A673 (cell line): ENCODE measurements at regions not wholly inside any gene's neighbourhood (a gene's known extent, or its start where the extent isn't known, plus 50 kb on each side); places are given as distances from the start of the nearest gene placed in this dataset.

ENCODE experiments used
- BruUV-seq: library from RNA; stranded (reverse); fragments of 400-500 nt; replicated peaks from 2 replicates; lab custom pipeline; 2021; lab: Mats Ljungman, UMichigan
- CTCF ChIA-PET: fragments of 300-600 bp; sonication (Branson Sonifier 250); formaldehyde crosslinking; loops from one replicate; lab custom pipeline; 2022; ENCODE audit warnings: antibody characterized with exemption; lab: Charles Lee
- POLR2A ChIA-PET: fragments of 300-600 bp; sonication (Branson Sonifier 250); formaldehyde crosslinking; loops from one replicate; lab custom pipeline; 2022; ENCODE audit warnings: antibody characterized with exemption; ENCODE audit not compliant: low non-redundant PET; lab: Charles Lee
- DNase-seq: peaks from one replicate; pipeline ENCODE4 v3.0.0-alpha.2; 2015; ENCODE audit warnings: low spot score
- H3K27ac ChIP-seq: fragments of 200-600 bp; sonication (generic); 2 replicates; pipeline ENCODE4 v1.5.1; 2016; ENCODE audit warnings: mixed run types, low read depth, mild to moderate bottlenecking, mixed read lengths, antibody characterized with exemption, low read length; ENCODE audit not compliant: poor library complexity, severe bottlenecking
- H3K27me3 ChIP-seq: fragments of 200-600 bp; sonication (generic); replicated peaks from 2 replicates; pipeline ENCODE4 v1.6.1; 2017; ENCODE audit warnings: mixed run types, low read depth, mild to moderate bottlenecking, mixed read lengths, antibody characterized with exemption, low read length; ENCODE audit not compliant: insufficient read depth, poor library complexity
- H3K36me3 ChIP-seq: fragments of 200-600 bp; sonication (generic); 2 replicates; pipeline ENCODE4 v1.6.1; 2016; ENCODE audit warnings: mixed run types, mild to moderate bottlenecking, mixed read lengths, antibody characterized with exemption, low read length; ENCODE audit not compliant: insufficient read depth, poor library complexity, severe bottlenecking
- H3K4me1 ChIP-seq: fragments of 200-600 bp; sonication (generic); 2 replicates; pipeline ENCODE4 v1.6.1; 2017; ENCODE audit warnings: mixed run types, mild to moderate bottlenecking, mixed read lengths, antibody characterized with exemption, low read length; ENCODE audit not compliant: insufficient read depth, poor library complexity, severe bottlenecking
- H3K4me3 ChIP-seq: fragments of 200-600 bp; sonication (generic); 2 replicates; pipeline ENCODE4 v1.5.1; 2016; ENCODE audit warnings: low read depth, mixed run types, mild to moderate bottlenecking, mixed read lengths, low read length; ENCODE audit not compliant: poor library complexity, severe bottlenecking
- H3K9me3 ChIP-seq: fragments of 200-600 bp; sonication (generic); 2 replicates; pipeline ENCODE4 v1.6.1; 2016; ENCODE audit warnings: mixed run types, low read depth, mild to moderate bottlenecking, mixed read lengths, antibody characterized with exemption, low read length; ENCODE audit not compliant: poor library complexity, severe bottlenecking
- EZH2 ChIP-seq: fragments of 200-600 bp; sonication (generic); IDR thresholded peaks from 2 replicates; pipeline ENCODE4 v1.6.1; 2017; ENCODE audit warnings: borderline replicate concordance, low read depth, mild to moderate bottlenecking, mixed read lengths, antibody characterized with exemption, low read length; ENCODE audit not compliant: poor library complexity, severe bottlenecking
- intact Hi-C: fragments of 100-400 bp; cut with micrococcal nuclease; formaldehyde crosslinking; loops from one replicate; pipeline ENCODE4 v1.10.0; 2022; ENCODE audit not compliant: unreplicated experiment
- TF ChIP-seq, protein P1 (sequence below): fragments of 300-800, 200-600 bp; sonication (generic); conservative IDR thresholded peaks from 2 replicates; pipeline ENCODE4 v1.5.1; 2017; ENCODE audit warnings: low read depth, mild to moderate bottlenecking, antibody characterized with exemption, low read length, moderate library complexity, mixed read lengths

DNA sequence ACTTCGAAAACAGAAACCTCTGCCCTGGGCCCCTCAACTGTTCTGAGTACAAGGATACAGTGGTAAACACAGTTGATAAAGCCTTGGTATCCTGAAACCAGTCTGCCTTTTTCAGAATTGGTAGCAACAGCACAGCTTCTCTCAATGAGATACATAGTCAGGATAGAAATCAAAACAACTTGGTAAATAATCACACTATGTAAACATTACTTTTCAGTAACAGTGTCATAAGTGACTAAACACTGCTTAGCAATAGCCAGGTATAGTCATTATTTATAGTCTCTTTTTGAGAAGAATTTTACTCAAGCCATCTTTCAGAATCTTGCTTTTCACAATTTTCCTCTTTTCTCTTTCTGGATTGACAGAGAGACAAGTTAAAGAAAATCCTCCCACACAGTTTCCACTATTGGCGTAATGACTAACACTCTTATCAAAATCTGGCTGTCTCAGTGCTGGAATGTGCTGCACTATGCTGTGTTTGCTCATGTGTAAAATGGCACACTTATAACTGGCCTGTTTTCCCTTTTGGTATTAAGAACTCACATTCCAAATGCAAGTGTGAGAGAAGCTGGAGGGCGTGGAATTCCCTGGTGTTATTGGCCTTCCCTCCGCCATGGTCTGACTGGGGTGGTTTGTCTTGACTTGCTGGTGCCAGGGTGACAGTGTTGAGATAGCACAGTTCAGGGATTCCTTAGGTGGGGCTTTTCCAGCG is 368.8 kb downstream of the TDRD3 start:
- TF ChIP-seq, protein P1, sequence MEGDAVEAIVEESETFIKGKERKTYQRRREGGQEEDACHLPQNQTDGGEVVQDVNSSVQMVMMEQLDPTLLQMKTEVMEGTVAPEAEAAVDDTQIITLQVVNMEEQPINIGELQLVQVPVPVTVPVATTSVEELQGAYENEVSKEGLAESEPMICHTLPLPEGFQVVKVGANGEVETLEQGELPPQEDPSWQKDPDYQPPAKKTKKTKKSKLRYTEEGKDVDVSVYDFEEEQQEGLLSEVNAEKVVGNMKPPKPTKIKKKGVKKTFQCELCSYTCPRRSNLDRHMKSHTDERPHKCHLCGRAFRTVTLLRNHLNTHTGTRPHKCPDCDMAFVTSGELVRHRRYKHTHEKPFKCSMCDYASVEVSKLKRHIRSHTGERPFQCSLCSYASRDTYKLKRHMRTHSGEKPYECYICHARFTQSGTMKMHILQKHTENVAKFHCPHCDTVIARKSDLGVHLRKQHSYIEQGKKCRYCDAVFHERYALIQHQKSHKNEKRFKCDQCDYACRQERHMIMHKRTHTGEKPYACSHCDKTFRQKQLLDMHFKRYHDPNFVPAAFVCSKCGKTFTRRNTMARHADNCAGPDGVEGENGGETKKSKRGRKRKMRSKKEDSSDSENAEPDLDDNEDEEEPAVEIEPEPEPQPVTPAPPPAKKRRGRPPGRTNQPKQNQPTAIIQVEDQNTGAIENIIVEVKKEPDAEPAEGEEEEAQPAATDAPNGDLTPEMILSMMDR = no peak
- H3K27me3 ChIP-seq = no peaks in the 10 kb centered on the region
- H3K4me3 ChIP-seq = no peak overlapping the region
- peaks cover 3% of the 10 kb centered on the region for H3K4me1 ChIP-seq
- no peaks in the 10 kb centered on the region for H3K9me3 ChIP-seq
- peak; percentile 62 for DNase-seq
- ChIA-PET CTCF (no interaction called here), POLR2A (no interaction called here)
- intact Hi-C loops = no loop called here
- H3K27ac ChIP-seq = no peak overlapping the region
- BruUV-seq = no TSS peak
- no peaks in the 10 kb centered on the region for H3K36me3 ChIP-seq

DNA sequence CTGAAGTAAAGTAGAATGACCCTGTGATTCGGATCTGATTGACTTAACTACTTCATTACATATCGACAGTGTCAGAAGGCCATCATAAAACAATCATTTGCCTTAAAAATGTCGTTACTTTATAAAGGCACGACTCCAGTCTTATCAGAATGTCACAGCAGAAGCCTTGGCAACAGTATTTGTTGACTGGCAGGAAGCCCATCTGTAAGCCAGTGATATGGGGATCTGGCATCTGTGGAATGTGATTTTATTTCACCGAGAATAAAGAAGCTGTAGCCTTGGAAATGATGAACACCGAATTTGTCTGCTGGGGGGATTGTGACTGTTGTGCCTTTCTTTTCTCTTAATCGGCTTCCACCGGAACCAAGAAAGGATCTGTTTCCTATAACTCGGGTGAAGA is 362.5 kb downstream of the TDRD3 start:
- H3K4me1 ChIP-seq = peaks cover 38% of the 10 kb centered on the region
- ChIA-PET CTCF (no interaction called here), POLR2A (interaction anchor here (0.6 kb wide), 1 partner anchor 21 kb away, joined by 3 read pairs; no protein-coding TSS in a partner anchor)
- intact Hi-C loops = loop anchor here (5.0 kb wide), 2 partner anchors 92 to 107 kb away; no protein-coding TSS in a partner anchor
- H3K36me3 ChIP-seq = no peaks in the 10 kb centered on the region
- H3K27me3 ChIP-seq = no peaks in the 10 kb centered on the region
- TF ChIP-seq, protein P1 = no peak
- no peak for TF ChIP-seq EZH2
- BruUV-seq = no TSS peak
- no peak overlapping the region for H3K4me3 ChIP-seq
- DNase-seq = peak; percentile 86
- no peaks in the 10 kb centered on the region for H3K9me3 ChIP-seq
- H3K27ac ChIP-seq = no peak overlapping the region

DNA sequence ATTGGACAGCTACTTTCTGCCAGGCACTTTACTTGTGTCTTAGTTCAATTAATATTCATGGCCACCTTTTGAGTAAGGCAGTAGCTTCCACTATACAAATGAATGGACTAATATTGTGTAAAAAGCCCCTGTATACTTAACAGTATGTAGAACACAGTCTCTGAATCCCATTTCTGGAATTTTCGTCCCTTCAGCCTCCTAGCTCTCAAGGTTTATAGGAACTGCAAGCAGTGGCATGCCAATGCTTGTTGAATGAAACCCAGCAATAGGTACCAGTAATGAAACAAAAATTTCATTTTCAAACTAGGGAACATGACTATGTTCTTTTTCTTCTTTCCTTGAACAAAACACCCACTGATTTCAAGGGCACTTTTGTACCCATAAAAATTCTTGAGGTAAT is 361.6 kb downstream of the TDRD3 start:
- BruUV-seq = no TSS peak
- no peak for TF ChIP-seq EZH2
- TF ChIP-seq, protein P1 = no peak
- Histone ChIP-seq H3K4me3 (no peak overlapping the region), H3K36me3 (no peaks in the 10 kb centered on the region), H3K27me3 (no peaks in the 10 kb centered on the region), H3K4me1 (peaks cover 47% of the 10 kb centered on the region), H3K9me3 (no peaks in the 10 kb centered on the region), H3K27ac (no peak overlapping the region)
- CTCF ChIA-PET = no interaction called here
- DNase-seq = no peak
- POLR2A ChIA-PET = no interaction called here
- intact Hi-C loops = loop anchor here (5.0 kb wide), 2 partner anchors 91 to 106 kb away; no protein-coding TSS in a partner anchor
